AG04450 (cell line): ENCODE measurements at regions not wholly inside any gene's neighbourhood (a gene's known extent, or its start where the extent isn't known, plus 50 kb on each side); places are given as distances from the start of the nearest gene placed in this dataset.

Source experiments
- CTCF ChIA-PET: fragments of 300-600, 350-600 bp; formaldehyde crosslinking; extraction: SDS; loops from one replicate; lab custom pipeline; 2022; ENCODE audit warnings: antibody characterized with exemption, inconsistent platforms; lab: Charles Lee
- POLR2A ChIA-PET: fragments of 350-600 bp; formaldehyde crosslinking; extraction: SDS; loops from one replicate; lab custom pipeline; 2021; ENCODE audit warnings: antibody characterized with exemption, inconsistent platforms; lab: Yijun Ruan, JAX
- DNase-seq: peaks from one replicate; pipeline ENCODE4 v3.0.0-alpha.2; 2011; ENCODE audit warnings: low read depth, low spot score
- H3K27ac ChIP-seq: one replicate; pipeline ENCODE4 v1.5.1; 2012; ENCODE audit warnings: low read depth, low read length, control low read depth
- H3K27me3 ChIP-seq: one replicate; pipeline ENCODE4 v1.6.0; 2012; ENCODE audit warnings: low read length; ENCODE audit not compliant: control insufficient read depth, insufficient read depth
- H3K4me3 ChIP-seq: 2 replicates; pipeline ENCODE4 v1.5.1; 2011; ENCODE audit warnings: mild to moderate bottlenecking, low read depth, low read length, control low read depth
- H3K9me3 ChIP-seq: 2 replicates; pipeline ENCODE4 v1.5.1; 2012; ENCODE audit warnings: low read length; ENCODE audit not compliant: control insufficient read depth, insufficient read depth
- CTCF ChIP-seq: IDR thresholded peaks from 2 replicates; pipeline ENCODE4 v1.5.1; 2011; ENCODE audit warnings: low read depth, low read length, control low read depth, inconsistent platforms

GRCh38 chr1:218694636-218695035, 349.5 kb downstream of the TGFB2 start:
- H3K27ac ChIP-seq: no peak overlapping the region
- CTCF ChIA-PET: no interaction called here
- no peak for DNase-seq
- TF ChIP-seq CTCF: no peak
- no peak overlapping the region for H3K4me3 ChIP-seq
- H3K9me3 ChIP-seq: no peaks in the 10 kb centered on the region; the same call in 1 of the 2 replicates
- H3K27me3 ChIP-seq: no peaks in the 10 kb centered on the region
- POLR2A ChIA-PET: interaction anchor here (0.7 kb wide), 1 partner anchor 475 kb away, joined by 3 read pairs; no protein-coding TSS in a partner anchor

GRCh38 chr1:218695525-218695924, 350.4 kb downstream of the TGFB2 start:
- TF ChIP-seq CTCF: no peak
- DNase-seq: no peak
- no peaks in the 10 kb centered on the region for H3K27me3 ChIP-seq
- ChIA-PET CTCF (no interaction called here), POLR2A (no interaction called here)
- no peaks in the 10 kb centered on the region; the same call in 1 of the 2 replicates for H3K9me3 ChIP-seq
- no peak overlapping the region for H3K4me3 ChIP-seq
- H3K27ac ChIP-seq: no peak overlapping the region

GRCh38 chr1:218698141-218698540, 353.0 kb downstream of the TGFB2 start:
- Histone ChIP-seq H3K4me3 (no peak overlapping the region), H3K27me3 (no peaks in the 10 kb centered on the region), H3K9me3 (no peaks in the 10 kb centered on the region; the same call in 1 of the 2 replicates), H3K27ac (no peak overlapping the region)
- no peak for TF ChIP-seq CTCF
- DNase-seq: no peak
- ChIA-PET CTCF (interaction anchor here (1.1 kb wide), 1 partner anchor 10 kb away, joined by 3 read pairs; no protein-coding TSS in a partner anchor), POLR2A (interaction anchor here (0.7 kb wide), 1 partner anchor 356 kb away, joined by 3 read pairs; no protein-coding TSS in a partner anchor)

DNA sequence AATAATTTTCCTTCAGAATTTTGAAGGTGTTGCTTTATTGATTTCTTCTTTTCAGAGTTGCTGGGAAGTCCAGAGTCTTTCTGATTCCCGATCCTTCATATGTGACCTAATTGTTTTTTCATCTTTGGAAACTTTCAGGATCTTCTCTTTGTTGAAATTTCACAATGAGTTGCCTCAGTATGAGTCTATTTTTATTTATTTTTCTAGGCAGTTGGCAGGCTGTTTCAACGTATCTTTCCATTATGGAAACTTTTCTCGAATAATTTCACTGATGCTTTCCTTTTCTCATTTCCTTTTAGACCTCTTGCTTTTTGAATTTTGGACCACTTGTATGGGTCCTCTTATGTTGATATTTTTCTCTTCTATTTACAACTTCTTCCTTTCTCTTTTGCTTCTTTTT, 354.3 kb downstream of the TGFB2 start:
- DNase-seq: no peak
- CTCF ChIA-PET: no interaction called here
- no peaks in the 10 kb centered on the region for H3K27me3 ChIP-seq
- POLR2A ChIA-PET: no interaction called here
- H3K4me3 ChIP-seq: no peak overlapping the region
- H3K9me3 ChIP-seq: no peaks in the 10 kb centered on the region; the same call in 1 of the 2 replicates
- no peak overlapping the region for H3K27ac ChIP-seq
- TF ChIP-seq CTCF: no peak

- no peak for DNase-seq
- no peak for TF ChIP-seq CTCF
- H3K4me3 ChIP-seq: no peak overlapping the region
- ChIA-PET POLR2A (no interaction called here), CTCF (no interaction called here)
- H3K9me3 ChIP-seq: no peaks in the 10 kb centered on the region; the same call in 1 of the 2 replicates
- no peak overlapping the region for H3K27ac ChIP-seq
- H3K27me3 ChIP-seq: no peaks in the 10 kb centered on the region
These were observed 354.7 kb downstream of the TGFB2 start for GRCh38 chr1:218699865-218700264.
